ENCODE measurements at regions not wholly inside any gene's neighbourhood (a gene's known extent, or its start where the extent isn't known, plus 50 kb on each side); places are given as distances from the start of the nearest gene placed in this dataset.
"Not testable (repeated sequence)": the region's sequence is repeated elsewhere in the genome, so short reads cannot be mapped to it uniquely, and the experiment has no call there.

- DNase-seq, result no peak
- Histone ChIP-seq H3K27me3 (ENCODE audit: control insufficient read depth, insufficient read depth, low read length) (no peaks in the 10 kb centered on the region), H3K36me3 (ENCODE audit: control insufficient read depth in 2 of 3, insufficient read depth in 3 of 3, low read length in 3 of 3) (no peaks in the 10 kb centered on the region), H3K27ac (ENCODE audit: low read depth in 2 of 2, low read length in 2 of 2) (no peak overlapping the region), H3K9me3 (ENCODE audit: control insufficient read depth in 2 of 3, insufficient read depth in 1 of 3, low read length in 3 of 3) (no peaks in the 10 kb centered on the region), H3K4me1 (ENCODE audit: control insufficient read depth in 2 of 3, insufficient read depth in 2 of 3, low read depth in 1 of 3, low read length in 3 of 3) (no peaks in the 10 kb centered on the region), H3K4me3 (ENCODE audit: low read length in 3 of 3) (no peak overlapping the region), H3K9ac (ENCODE audit: low read length in 3 of 3) (no peak overlapping the region)
- FAIRE-seq, result no peak
- intact Hi-C loops (cut with DNase I), result no loop called here
- TF ChIP-seq CTCF (IDR thresholded peaks at IDR 0.05; ENCODE audit: borderline replicate concordance, extremely low read depth, insufficient read depth), result no peak
Observed at GRCh38 chrX:5674036-5674435, 554.6 kb downstream of the NLGN4X start.

GRCh38 chrX:5672099-5672498 lies 556.6 kb downstream of the NLGN4X start:
- DNase-seq (no peak), FAIRE-seq (no peak)
- Histone ChIP-seq H3K9ac (ENCODE audit: low read length in 3 of 3) (no peak overlapping the region), H3K27me3 (ENCODE audit: control insufficient read depth, insufficient read depth, low read length) (no peaks in the 10 kb centered on the region), H3K27ac (ENCODE audit: low read depth in 2 of 2, low read length in 2 of 2) (no peak overlapping the region), H3K4me3 (ENCODE audit: low read length in 3 of 3) (no peak overlapping the region), H3K9me3 (ENCODE audit: control insufficient read depth in 2 of 3, insufficient read depth in 1 of 3, low read length in 3 of 3) (no peaks in the 10 kb centered on the region), H3K36me3 (ENCODE audit: control insufficient read depth in 2 of 3, insufficient read depth in 3 of 3, low read length in 3 of 3) (no peaks in the 10 kb centered on the region), H3K4me1 (ENCODE audit: control insufficient read depth in 2 of 3, insufficient read depth in 2 of 3, low read depth in 1 of 3, low read length in 3 of 3) (no peaks in the 10 kb centered on the region)
- no peak for TF ChIP-seq CTCF (IDR thresholded peaks at IDR 0.05; ENCODE audit: borderline replicate concordance, extremely low read depth, insufficient read depth)
- intact Hi-C loops (cut with DNase I), result no loop called here

- H3K4me1 ChIP-seq (ENCODE audit: control insufficient read depth in 2 of 3, insufficient read depth in 2 of 3, low read depth in 1 of 3, low read length in 3 of 3); H3K9me3 ChIP-seq (ENCODE audit: control insufficient read depth in 2 of 3, insufficient read depth in 1 of 3, low read length in 3 of 3); DNase-seq; H3K4me3 ChIP-seq (ENCODE audit: low read length in 3 of 3); H3K36me3 ChIP-seq (ENCODE audit: control insufficient read depth in 2 of 3, insufficient read depth in 3 of 3, low read length in 3 of 3); H3K27ac ChIP-seq (ENCODE audit: low read depth in 2 of 2, low read length in 2 of 2); H3K27me3 ChIP-seq (ENCODE audit: control insufficient read depth, insufficient read depth, low read length); FAIRE-seq; intact Hi-C loops (cut with DNase I); H3K9ac ChIP-seq (ENCODE audit: low read length in 3 of 3): not testable (repeated sequence)
Observed at GRCh38 chrX:5666689-5667088, 562.0 kb downstream of the NLGN4X start.

GRCh38 chrX:5656544-5656943 lies 572.1 kb downstream of the NLGN4X start:
- no peak overlapping the region for H3K9ac ChIP-seq (ENCODE audit: low read length in 3 of 3)
- no peaks in the 10 kb centered on the region for H3K4me1 ChIP-seq (ENCODE audit: control insufficient read depth in 2 of 3, insufficient read depth in 2 of 3, low read depth in 1 of 3, low read length in 3 of 3)
- DNase-seq (no peak), FAIRE-seq (no peak)
- no peaks in the 10 kb centered on the region for H3K36me3 ChIP-seq (ENCODE audit: control insufficient read depth in 2 of 3, insufficient read depth in 3 of 3, low read length in 3 of 3)
- H3K27me3 ChIP-seq (ENCODE audit: control insufficient read depth, insufficient read depth, low read length), result no peaks in the 10 kb centered on the region
- intact Hi-C loops (cut with DNase I), result no loop called here
- H3K4me3 ChIP-seq (ENCODE audit: low read length in 3 of 3), result no peak overlapping the region
- H3K9me3 ChIP-seq (ENCODE audit: control insufficient read depth in 2 of 3, insufficient read depth in 1 of 3, low read length in 3 of 3), result no peaks in the 10 kb centered on the region
- TF ChIP-seq CTCF (IDR thresholded peaks at IDR 0.05; ENCODE audit: borderline replicate concordance, extremely low read depth, insufficient read depth), result no peak
- no peak overlapping the region for H3K27ac ChIP-seq (ENCODE audit: low read depth in 2 of 2, low read length in 2 of 2)
